Osteocyte (in vitro differentiated cells): ENCODE measurements at regions not wholly inside any gene's neighbourhood (a gene's known extent, or its start where the extent isn't known, plus 50 kb on each side); places are given as distances from the start of the nearest gene placed in this dataset.

Source experiments
- DNase-seq: peaks from one replicate; pipeline ENCODE4 v3.0.0; 2021; ENCODE audit warnings: mixed read lengths; ENCODE audit not compliant: unreplicated experiment; ENCODE audit errors: extremely low spot score
- H3K27ac Mint-ChIP-seq: one replicate; pipeline ENCODE4 v1.8.0; 2021; ENCODE audit warnings: mild to moderate bottlenecking, mixed read lengths; ENCODE audit not compliant: unreplicated experiment
- H3K27me3 Mint-ChIP-seq: one replicate; pipeline ENCODE4 v1.8.0; 2021; ENCODE audit warnings: mixed read lengths; ENCODE audit not compliant: unreplicated experiment
- H3K36me3 Mint-ChIP-seq: one replicate; pipeline ENCODE4 v1.8.0; 2021; ENCODE audit warnings: mixed read lengths; ENCODE audit not compliant: unreplicated experiment
- H3K4me1 Mint-ChIP-seq: one replicate; pipeline ENCODE4 v1.8.0; 2021; ENCODE audit warnings: mixed read lengths; ENCODE audit not compliant: unreplicated experiment
- H3K4me3 Mint-ChIP-seq: one replicate; pipeline ENCODE4 v1.8.0; 2021; ENCODE audit warnings: mild to moderate bottlenecking, moderate library complexity, mixed read lengths; ENCODE audit not compliant: unreplicated experiment
- H3K9me3 Mint-ChIP-seq: one replicate; pipeline ENCODE4 v1.8.0; 2021; ENCODE audit warnings: mixed read lengths; ENCODE audit not compliant: unreplicated experiment
- TF ChIP-seq, protein P1 (sequence below): fragments of 200-600 bp; sonication (generic); IDR thresholded peaks from 2 replicates; pipeline ENCODE4 v1.5.0; 2021; ENCODE audit warnings: antibody characterized with exemption, mild to moderate bottlenecking, moderate library complexity

DNA sequence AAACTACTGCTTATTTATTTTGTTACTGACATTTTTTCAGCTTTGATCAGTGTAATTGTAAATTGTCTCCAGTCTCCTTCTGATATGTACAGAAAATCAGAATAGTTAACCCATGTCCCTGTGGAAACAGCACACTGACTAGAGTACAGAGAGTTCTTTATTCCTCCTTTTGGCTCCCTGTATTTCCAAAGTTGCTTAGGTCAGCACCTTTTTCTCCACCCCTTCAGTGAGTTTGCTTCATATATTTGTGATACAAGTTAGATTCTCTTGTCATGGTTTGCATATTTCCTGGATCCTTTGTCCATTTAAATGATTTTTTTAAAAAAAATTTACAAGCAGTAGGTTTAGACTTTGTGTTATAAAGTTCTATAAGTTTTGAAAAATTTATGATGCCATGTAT lies 2051.1 kb upstream of the LRRTM1 start:
- no peaks in the 10 kb centered on the region for H3K4me1 Mint-ChIP-seq

DNA sequence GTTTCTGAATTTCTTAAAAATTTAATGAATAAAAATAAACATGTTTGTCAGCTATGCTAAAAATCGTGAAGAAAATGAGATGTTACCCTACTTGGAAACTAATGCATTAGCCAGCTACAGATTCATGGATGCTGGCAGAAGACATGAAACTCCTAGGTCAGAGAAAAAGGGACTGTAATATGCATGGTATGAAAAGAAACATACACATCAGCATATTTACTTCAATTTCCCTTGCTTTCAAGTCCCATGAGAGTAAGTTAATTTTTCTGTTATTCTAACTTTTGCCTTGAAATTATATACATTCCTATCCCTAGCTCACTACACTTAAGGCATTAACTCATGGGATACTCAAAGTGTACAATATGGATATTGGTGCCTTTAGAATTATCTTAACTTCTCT lies 2041.4 kb upstream of the LRRTM1 start:
- Mint-ChIP-seq H3K27me3 (no peaks in the 10 kb centered on the region), H3K27ac (no peak overlapping the region), H3K4me1 (no peaks in the 10 kb centered on the region), H3K9me3 (no peaks in the 10 kb centered on the region), H3K4me3 (no peak overlapping the region), H3K36me3 (no peaks in the 10 kb centered on the region)
- DNase-seq: no peak
- TF ChIP-seq, protein P1, sequence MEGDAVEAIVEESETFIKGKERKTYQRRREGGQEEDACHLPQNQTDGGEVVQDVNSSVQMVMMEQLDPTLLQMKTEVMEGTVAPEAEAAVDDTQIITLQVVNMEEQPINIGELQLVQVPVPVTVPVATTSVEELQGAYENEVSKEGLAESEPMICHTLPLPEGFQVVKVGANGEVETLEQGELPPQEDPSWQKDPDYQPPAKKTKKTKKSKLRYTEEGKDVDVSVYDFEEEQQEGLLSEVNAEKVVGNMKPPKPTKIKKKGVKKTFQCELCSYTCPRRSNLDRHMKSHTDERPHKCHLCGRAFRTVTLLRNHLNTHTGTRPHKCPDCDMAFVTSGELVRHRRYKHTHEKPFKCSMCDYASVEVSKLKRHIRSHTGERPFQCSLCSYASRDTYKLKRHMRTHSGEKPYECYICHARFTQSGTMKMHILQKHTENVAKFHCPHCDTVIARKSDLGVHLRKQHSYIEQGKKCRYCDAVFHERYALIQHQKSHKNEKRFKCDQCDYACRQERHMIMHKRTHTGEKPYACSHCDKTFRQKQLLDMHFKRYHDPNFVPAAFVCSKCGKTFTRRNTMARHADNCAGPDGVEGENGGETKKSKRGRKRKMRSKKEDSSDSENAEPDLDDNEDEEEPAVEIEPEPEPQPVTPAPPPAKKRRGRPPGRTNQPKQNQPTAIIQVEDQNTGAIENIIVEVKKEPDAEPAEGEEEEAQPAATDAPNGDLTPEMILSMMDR: no peak

More for the DNA sequence above, 2051.1 kb upstream of the LRRTM1 start:
- DNase-seq: no peak
- H3K27me3 Mint-ChIP-seq: no peaks in the 10 kb centered on the region
- H3K4me3 Mint-ChIP-seq: no peak overlapping the region
- no peak overlapping the region for H3K27ac Mint-ChIP-seq
- TF ChIP-seq, protein P1: no peak
- no peaks in the 10 kb centered on the region for H3K36me3 Mint-ChIP-seq
- H3K9me3 Mint-ChIP-seq: peaks cover 11% of the 10 kb centered on the region

DNA sequence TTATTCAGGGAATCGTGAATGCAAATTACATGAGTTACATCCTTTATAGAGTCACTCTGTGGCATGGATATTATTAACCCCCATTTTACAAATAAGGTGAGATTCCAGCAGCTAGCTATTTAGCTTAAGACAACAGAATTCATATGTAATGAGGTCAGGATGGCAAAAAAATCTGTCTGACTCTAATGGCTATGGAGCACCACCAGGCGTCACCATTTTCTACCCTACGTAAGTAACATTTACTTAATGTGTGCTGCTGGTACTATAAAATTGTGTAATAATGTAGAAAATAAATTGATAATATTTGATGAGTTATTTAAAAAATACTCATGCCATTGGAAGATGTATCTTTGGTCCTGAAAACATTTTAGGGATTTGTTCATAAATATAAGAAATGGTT lies 2040.1 kb upstream of the LRRTM1 start:
- TF ChIP-seq, protein P1: no peak
- H3K27ac Mint-ChIP-seq: no peak overlapping the region

DNA sequence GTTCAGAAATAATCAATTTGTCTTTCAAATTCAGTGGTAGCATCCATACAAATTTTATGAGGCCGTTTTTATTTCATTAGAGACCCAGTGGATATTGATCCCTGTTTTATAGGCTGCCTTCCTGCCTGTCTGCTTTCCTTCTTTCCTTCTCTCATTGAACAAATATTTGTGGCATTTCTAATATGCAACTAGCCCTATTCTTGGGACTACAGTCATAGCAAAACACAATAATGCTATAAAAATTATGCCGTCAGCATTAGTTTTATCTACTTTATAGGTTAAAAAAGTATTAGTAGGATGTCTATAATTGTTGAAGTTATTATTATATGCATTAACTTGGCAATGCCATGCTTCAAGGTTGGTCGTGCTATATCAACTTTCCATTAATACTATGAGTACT lies 2037.8 kb upstream of the LRRTM1 start:
- H3K9me3 Mint-ChIP-seq: no peaks in the 10 kb centered on the region

More for the DNA sequence above, 2040.1 kb upstream of the LRRTM1 start:
- no peak for DNase-seq
- Mint-ChIP-seq H3K4me1 (no peaks in the 10 kb centered on the region), H3K36me3 (no peaks in the 10 kb centered on the region), H3K27me3 (no peaks in the 10 kb centered on the region), H3K4me3 (no peak overlapping the region), H3K9me3 (no peaks in the 10 kb centered on the region)

DNA sequence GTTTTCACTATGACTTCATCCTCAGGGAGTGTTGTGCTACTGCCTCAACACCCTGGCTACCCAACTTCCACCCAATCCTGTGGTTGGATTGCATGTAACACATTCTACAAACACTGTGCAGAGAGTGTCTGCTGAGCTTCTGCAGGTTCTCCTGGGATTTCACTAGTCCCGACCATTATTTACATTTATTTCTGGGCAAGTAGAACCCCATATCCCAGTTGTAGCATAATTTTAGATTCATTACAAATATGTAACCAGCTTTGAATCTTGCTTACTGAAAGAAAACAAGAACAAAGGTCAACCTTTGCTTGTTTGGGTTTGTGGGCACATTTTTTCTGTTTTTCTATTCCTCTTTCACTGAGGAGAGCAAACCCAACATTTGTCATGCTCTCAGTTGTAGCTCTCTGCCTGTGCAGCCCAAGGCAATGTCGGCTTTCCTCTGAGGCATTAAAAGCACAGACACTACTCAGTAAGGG lies 2036.1 kb upstream of the LRRTM1 start:
- Mint-ChIP-seq H3K9me3 (no peaks in the 10 kb centered on the region), H3K27ac (no peak overlapping the region), H3K36me3 (no peaks in the 10 kb centered on the region), H3K4me3 (no peak overlapping the region), H3K27me3 (no peaks in the 10 kb centered on the region), H3K4me1 (no peaks in the 10 kb centered on the region)
- no peak for DNase-seq
- TF ChIP-seq, protein P1: no peak

More for the DNA sequence above, 2037.8 kb upstream of the LRRTM1 start:
- TF ChIP-seq, protein P1: no peak
- no peak for DNase-seq
- Mint-ChIP-seq H3K4me3 (no peak overlapping the region), H3K27me3 (no peaks in the 10 kb centered on the region), H3K27ac (no peak overlapping the region), H3K4me1 (no peaks in the 10 kb centered on the region), H3K36me3 (no peaks in the 10 kb centered on the region)
